ENCODE measurements at regions not wholly inside any gene's neighbourhood (a gene's known extent, or its start where the extent isn't known, plus 50 kb on each side); places are given as distances from the start of the nearest gene placed in this dataset.

DNA sequence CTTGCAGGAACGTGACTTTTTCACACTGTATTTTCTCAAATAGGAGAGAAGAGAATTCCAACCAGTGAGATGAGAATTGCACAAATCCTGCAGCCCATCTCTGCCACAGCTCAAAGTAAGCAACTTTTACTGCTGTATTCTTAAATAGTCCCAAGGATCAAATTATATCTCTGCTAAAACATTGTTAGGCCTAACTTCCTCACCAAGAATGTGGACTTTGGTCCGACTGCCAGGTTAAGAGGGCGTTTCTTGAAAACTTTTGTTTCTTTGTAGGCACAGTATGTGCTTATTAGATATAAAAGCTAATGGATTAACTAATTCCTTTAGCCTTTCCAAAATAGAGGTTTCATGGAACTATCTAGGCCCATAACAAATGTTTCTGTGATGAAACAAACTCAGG, 61.4 kb upstream of the IFNG-AS1 start:
- FAIRE-seq: no peak
- no peak for DNase-seq (ENCODE audit: insufficient read length, low spot score)
- no peak for TF ChIP-seq POU2F2 (IDR thresholded peaks at IDR 0.05; ENCODE audit: low read depth, low read length)
- no peak for TF ChIP-seq PAX5 (IDR thresholded peaks at IDR 0.05; ENCODE audit: insufficient read depth, low read length, severe bottlenecking)
- no peak for TF ChIP-seq TAF1 (IDR thresholded peaks at IDR 0.05; ENCODE audit: low read depth, low read length)
- TF ChIP-seq POLR2AphosphoS5 (IDR thresholded peaks at IDR 0.05; ENCODE audit: low read depth, low read length): no peak
- no peak for TF ChIP-seq POLR2A (IDR thresholded peaks at IDR 0.05; ENCODE audit: low read depth, low read length)
- TF ChIP-seq SPI1 (IDR thresholded peaks at IDR 0.05; ENCODE audit: low read depth, low read length): no peak

DNA sequence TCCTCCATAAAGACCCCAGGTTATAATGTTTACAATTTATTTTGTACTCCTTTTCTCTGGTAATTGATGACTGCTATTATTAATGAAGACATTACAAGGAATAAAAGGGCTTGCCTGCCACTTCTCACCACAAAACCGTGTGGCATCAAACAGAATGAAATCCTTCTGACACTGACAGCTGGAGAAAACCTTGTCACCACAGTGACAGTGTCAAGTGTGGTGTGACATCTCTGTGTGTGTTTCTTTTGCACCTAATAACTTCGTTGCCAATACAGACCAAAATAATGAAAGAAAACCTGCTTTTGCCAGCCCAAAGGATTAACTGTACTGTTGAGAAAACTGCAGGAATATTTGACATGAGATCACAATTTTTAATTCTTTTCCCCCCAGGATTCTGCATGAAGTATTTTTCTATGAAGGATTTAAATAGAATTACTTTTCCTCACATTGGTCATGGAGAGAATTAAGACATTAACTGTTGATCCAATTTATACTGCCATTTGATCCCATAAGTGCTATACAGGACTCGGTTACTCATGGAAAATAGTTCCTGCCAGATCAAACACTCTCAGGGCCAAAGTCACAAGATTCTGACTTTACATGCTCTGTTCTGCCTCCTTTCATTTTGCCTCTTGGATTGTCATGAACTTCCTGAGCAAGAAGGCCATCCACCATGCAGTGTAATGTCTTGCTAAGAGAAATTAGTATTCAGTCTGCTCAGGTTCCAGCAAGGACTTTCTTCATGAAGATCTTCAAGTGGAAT, 60.4 kb upstream of the IFNG-AS1 start:
- FAIRE-seq: no peak
- no peak for TF ChIP-seq SPI1 (IDR thresholded peaks at IDR 0.05; ENCODE audit: low read depth, low read length)
- TF ChIP-seq POU2F2 (IDR thresholded peaks at IDR 0.05; ENCODE audit: low read depth, low read length): no peak
- no peak for TF ChIP-seq TAF1 (IDR thresholded peaks at IDR 0.05; ENCODE audit: low read depth, low read length)
- TF ChIP-seq POLR2AphosphoS5 (IDR thresholded peaks at IDR 0.05; ENCODE audit: low read depth, low read length): no peak
- no peak for TF ChIP-seq POLR2A (IDR thresholded peaks at IDR 0.05; ENCODE audit: low read depth, low read length)
- TF ChIP-seq PAX5 (IDR thresholded peaks at IDR 0.05; ENCODE audit: insufficient read depth, low read length, severe bottlenecking): no peak
- DNase-seq (ENCODE audit: insufficient read length, low spot score): no peak

DNA sequence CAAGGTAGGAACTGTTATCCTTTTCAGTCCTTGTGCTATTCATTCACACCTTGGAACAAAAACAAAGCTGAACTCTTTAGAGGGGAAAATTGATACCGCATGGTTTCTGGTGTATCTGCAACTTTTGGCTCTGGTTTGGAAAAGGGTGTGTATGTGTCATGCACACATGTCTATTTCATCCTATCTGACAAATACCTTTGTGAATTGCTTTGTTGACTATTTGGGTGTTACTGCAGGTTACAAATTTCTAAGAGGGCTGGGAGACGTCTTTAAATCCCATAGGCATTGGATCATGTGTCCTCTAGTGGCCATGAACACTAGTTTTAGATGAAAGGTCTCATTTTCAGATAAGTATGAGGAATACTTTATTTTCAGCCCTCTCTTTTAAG, 59.9 kb upstream of the IFNG-AS1 start:
- DNase-seq (ENCODE audit: insufficient read length, low spot score): no peak
- TF ChIP-seq POLR2AphosphoS5 (IDR thresholded peaks at IDR 0.05; ENCODE audit: low read depth, low read length) (no peak), SPI1 (IDR thresholded peaks at IDR 0.05; ENCODE audit: low read depth, low read length) (no peak), POLR2A (IDR thresholded peaks at IDR 0.05; ENCODE audit: low read depth, low read length) (no peak), TAF1 (IDR thresholded peaks at IDR 0.05; ENCODE audit: low read depth, low read length) (no peak), POU2F2 (IDR thresholded peaks at IDR 0.05; ENCODE audit: low read depth, low read length) (no peak), PAX5 (IDR thresholded peaks at IDR 0.05; ENCODE audit: insufficient read depth, low read length, severe bottlenecking) (no peak)
- no peak for FAIRE-seq

DNA sequence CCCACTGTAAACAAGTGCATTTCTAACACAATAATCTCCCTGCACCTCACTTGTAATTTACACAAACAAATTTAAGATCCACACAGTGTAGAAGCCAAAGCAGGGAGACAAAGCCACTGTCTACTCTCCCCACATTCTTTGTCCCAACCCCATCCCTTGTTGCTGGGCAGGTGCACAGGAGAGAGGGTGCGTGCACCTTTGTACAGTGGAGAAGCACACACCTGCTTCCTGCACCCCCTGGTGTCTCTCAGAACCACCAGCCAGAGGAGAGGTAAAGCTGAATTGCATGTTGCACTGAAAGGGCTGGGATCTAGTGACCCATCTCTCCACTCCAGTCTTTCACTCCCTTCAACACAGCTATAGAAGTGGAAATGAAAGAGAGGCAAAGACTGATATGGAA, 51.4 kb upstream of the IFNG-AS1 start:
- TF ChIP-seq POU2F2 (IDR thresholded peaks at IDR 0.05; ENCODE audit: low read depth, low read length) (no peak), POLR2AphosphoS5 (IDR thresholded peaks at IDR 0.05; ENCODE audit: low read depth, low read length) (no peak), SPI1 (IDR thresholded peaks at IDR 0.05; ENCODE audit: low read depth, low read length) (no peak), TAF1 (IDR thresholded peaks at IDR 0.05; ENCODE audit: low read depth, low read length) (no peak), POLR2A (IDR thresholded peaks at IDR 0.05; ENCODE audit: low read depth, low read length) (no peak), PAX5 (IDR thresholded peaks at IDR 0.05; ENCODE audit: insufficient read depth, low read length, severe bottlenecking) (no peak)
- no peak for FAIRE-seq
- no peak for DNase-seq (ENCODE audit: insufficient read length, low spot score)
